ENCODE measurements at regions not wholly inside any gene's neighbourhood (a gene's known extent, or its start where the extent isn't known, plus 50 kb on each side); places are given as distances from the start of the nearest gene placed in this dataset.
"Not testable (repeated sequence)": the region's sequence is repeated elsewhere in the genome, so short reads cannot be mapped to it uniquely, and the experiment has no call there.

DNA sequence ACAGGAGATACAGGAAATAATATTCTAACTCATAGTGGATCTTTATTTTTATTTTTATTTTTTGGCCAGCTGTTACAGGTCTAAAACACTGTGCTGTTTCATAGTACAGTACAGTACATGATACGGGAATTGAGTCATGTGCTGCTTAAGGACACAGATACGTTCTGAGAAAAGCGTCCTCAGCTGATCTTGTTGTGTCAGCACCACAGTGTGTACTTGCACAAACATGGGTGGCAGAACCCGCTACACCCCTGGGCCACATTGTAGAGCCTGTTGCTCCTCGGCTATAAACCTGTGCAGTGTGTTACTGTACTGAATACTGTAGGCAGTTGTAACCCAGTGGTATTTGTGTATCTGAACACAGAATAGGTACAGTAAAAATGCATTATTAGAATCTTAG lies 183.4 kb downstream of the OR4M2 start:
- FAIRE-seq = no peak

GRCh38 chr15:22264272-22264671 lies 183.9 kb downstream of the OR4M2 start:
- FAIRE-seq = not testable (repeated sequence)

DNA sequence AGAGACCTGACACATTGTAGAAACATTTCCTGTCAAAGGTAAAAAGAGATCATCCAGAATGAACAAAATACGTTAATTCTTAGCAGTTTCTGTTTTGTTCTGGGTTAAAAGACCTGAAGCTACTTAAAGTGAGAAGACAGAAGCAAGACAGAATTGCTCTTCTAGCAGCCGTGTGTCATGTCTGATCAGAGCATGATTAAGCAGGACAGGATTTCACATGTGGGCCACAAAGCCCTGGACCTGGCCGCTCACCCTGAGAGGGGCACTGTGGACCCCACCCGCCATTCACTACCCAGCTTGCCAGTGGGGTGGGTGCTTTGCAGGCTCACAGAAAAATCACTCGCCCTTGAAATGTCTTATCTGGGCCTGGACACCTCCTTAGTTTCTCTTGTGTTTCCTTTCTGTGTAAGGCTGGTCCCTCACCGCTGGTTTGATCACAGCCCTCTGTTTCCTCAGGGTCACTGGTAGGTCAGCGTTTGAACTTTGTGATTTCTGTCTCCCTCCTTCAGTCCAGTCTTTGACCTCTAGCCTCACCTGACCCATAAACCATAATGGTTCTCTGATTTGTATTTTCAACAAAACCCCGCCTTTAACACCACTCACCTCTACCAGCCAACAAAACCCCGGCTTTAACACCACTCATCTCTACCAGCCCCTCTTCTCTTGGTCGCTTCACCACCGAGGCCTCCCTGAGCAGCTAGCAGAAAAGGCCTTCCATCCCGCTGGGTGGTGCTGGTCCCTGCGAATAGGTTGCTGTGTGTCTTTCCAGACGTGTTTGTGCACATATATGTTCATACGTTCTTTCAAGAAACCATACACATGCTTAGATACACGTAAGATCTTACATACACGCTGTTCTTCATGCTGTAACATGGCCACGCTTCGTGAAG lies 185.0 kb downstream of the OR4M2 start:
- no peak for FAIRE-seq

DNA sequence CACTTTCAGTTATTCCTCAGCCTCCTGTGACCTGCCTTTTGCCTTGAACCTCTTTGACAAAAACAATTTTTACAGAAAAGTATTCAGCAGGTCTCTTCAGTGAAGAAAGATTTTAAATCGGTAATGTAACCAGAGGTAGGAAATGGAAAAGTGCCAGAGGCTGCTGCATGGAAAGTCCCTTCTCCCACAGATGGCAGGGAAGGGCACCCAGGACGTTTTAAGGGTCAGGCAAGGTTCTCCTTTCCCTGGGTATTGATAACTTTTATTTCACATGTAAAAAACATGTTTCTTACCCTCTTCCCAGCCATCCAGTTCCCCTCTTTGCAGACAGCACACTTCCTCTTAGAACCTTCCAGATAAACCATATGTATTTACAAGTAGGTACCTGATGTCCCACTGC lies 185.6 kb downstream of the OR4M2 start:
- FAIRE-seq = no peak

GRCh38 chr15:22267761-22268160 lies 187.4 kb downstream of the OR4M2 start:
- no peak for FAIRE-seq

- FAIRE-seq = not testable (repeated sequence)
These were observed 187.9 kb downstream of the OR4M2 start for GRCh38 chr15:22268201-22268600.

- not testable (repeated sequence) for FAIRE-seq
These were observed 188.3 kb downstream of the OR4M2 start for GRCh38 chr15:22268654-22269053.

- not testable (repeated sequence) for FAIRE-seq
These were observed 186.2 kb upstream of the GOLGA6L22 start for GRCh38 chr15:22272286-22273160.

GRCh38 chr15:22273185-22273584 lies 185.5 kb upstream of the GOLGA6L22 start:
- FAIRE-seq = not testable (repeated sequence)

DNA sequence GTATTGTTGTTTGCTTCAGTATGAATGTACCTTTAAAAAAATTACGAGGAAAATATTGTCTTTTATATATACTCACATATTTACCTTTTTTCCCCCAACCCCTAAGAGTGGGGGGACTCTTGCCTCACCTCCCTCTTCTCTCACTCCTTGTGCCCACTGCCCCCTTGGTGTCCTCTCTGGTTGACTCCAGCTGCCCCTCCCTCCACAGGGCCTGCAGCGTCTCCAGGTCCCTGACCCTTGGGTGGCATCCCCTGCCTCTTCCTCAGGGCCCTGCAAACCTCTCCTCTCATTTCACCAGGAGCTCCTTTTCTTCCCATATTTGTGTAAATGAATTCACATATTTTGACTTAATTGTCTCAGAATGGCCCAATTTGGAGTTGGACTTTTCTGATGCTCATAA lies 184.3 kb upstream of the GOLGA6L22 start:
- FAIRE-seq = not testable (repeated sequence)

- FAIRE-seq = not testable (repeated sequence)
These were observed 177.9 kb upstream of the GOLGA6L22 start for GRCh38 chr15:22280770-22281169.

DNA sequence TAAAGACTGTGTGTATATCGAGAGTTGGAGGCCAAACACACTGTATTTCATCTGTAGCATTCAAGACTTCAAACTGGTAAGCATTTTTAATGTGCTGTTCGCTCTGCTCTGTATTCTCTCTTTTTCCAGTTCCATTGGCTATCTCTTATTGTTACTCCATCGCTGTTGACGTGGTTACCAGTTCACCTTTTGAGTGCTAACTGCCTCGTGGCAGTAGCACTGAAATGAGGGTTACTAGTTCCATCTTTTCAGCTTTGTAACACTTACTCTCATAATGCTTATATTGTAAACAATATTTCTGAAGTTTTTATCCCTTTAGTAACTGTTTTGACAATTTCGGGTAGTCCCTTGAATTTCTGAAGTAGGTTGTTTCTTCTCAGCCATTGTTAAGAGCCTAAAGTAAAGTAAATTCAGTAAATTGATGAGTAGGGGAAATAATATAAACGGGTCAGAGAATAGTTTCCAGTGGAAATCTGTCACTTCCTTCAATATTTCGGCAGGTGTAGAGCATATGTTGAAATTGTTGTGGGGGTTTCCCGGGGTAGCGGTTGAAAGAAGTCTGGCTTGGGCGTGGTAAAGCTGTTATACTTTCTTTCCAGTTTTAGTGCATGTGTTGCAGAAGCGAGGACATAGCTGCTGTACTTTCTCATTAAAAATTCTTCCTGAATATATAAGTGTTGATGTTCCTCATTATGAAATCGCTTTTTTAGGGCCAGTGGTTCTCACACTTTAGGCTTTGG lies 175.7 kb upstream of the GOLGA6L22 start:
- not testable (repeated sequence) for FAIRE-seq

GRCh38 chr15:22284795-22285420 lies 173.8 kb upstream of the GOLGA6L22 start:
- not testable (repeated sequence) for FAIRE-seq

- FAIRE-seq = not testable (repeated sequence)
These were observed 167.6 kb upstream of the GOLGA6L22 start for GRCh38 chr15:22291054-22291453.

- FAIRE-seq = not testable (repeated sequence)
These were observed 155.6 kb upstream of the GOLGA6L22 start for GRCh38 chr15:22303112-22303511.

Data from A204.1 (cell line).